ENCODE measurements at regions not wholly inside any gene's neighbourhood (a gene's known extent, or its start where the extent isn't known, plus 50 kb on each side); places are given as distances from the start of the nearest gene placed in this dataset.
"Not testable (repeated sequence)": the region's sequence is repeated elsewhere in the genome, so short reads cannot be mapped to it uniquely, and the experiment has no call there.

- DNase-seq (ENCODE audit: low spot score in 2 of 2) (no peak), FAIRE-seq (no peak)
Observed at GRCh38 chr3:13228584-13228983, 155.4 kb upstream of the IQSEC1 start.

GRCh38 chr3:13228169-13228568 lies 154.9 kb upstream of the IQSEC1 start:
- not testable (repeated sequence) for FAIRE-seq; DNase-seq (ENCODE audit: low spot score in 2 of 2)

- FAIRE-seq (no peak), DNase-seq (ENCODE audit: low spot score in 2 of 2) (no peak)
Observed at GRCh38 chr3:13227315-13228165, 154.3 kb upstream of the IQSEC1 start.

- DNase-seq (ENCODE audit: low spot score in 2 of 2) (no peak), FAIRE-seq (no peak)
Observed at GRCh38 chr3:13224967-13225366, 151.7 kb upstream of the IQSEC1 start.

GRCh38 chr3:13223574-13224237 lies 150.5 kb upstream of the IQSEC1 start:
- no peak for FAIRE-seq
- DNase-seq (ENCODE audit: low spot score in 2 of 2): no peak

- DNase-seq (ENCODE audit: low spot score in 2 of 2): no peak
- FAIRE-seq: no peak
Observed at GRCh38 chr3:13222891-13223573, 149.8 kb upstream of the IQSEC1 start.

GRCh38 chr3:13222131-13222530 lies 148.9 kb upstream of the IQSEC1 start:
- FAIRE-seq: no peak

GRCh38 chr3:13221491-13222061 lies 148.3 kb upstream of the IQSEC1 start:
- DNase-seq (ENCODE audit: low spot score in 2 of 2) (no peak), FAIRE-seq (no peak)

More at GRCh38 chr3:13222131-13222530, 148.9 kb upstream of the IQSEC1 start:
- DNase-seq (ENCODE audit: low spot score in 2 of 2): no peak

- no peak for DNase-seq (ENCODE audit: low spot score in 2 of 2)
- FAIRE-seq: no peak
Observed at GRCh38 chr3:13220991-13221390, 147.8 kb upstream of the IQSEC1 start.

- FAIRE-seq (no peak), DNase-seq (ENCODE audit: low spot score in 2 of 2) (no peak)
Observed at GRCh38 chr3:13219902-13220296, 146.7 kb upstream of the IQSEC1 start.

- no peak for DNase-seq (ENCODE audit: low spot score in 2 of 2)
- FAIRE-seq: no peak
Observed at GRCh38 chr3:13219077-13219901, 146.1 kb upstream of the IQSEC1 start.

GRCh38 chr3:13218541-13218908 lies 145.3 kb upstream of the IQSEC1 start:
- DNase-seq (ENCODE audit: low spot score in 2 of 2) (no peak), FAIRE-seq (no peak)

GRCh38 chr3:13217736-13218540 lies 144.7 kb upstream of the IQSEC1 start:
- FAIRE-seq: no peak
- DNase-seq (ENCODE audit: low spot score in 2 of 2): no peak

GRCh38 chr3:13217253-13217652 lies 144.0 kb upstream of the IQSEC1 start:
- DNase-seq (ENCODE audit: low spot score in 2 of 2) (no peak), FAIRE-seq (no peak)

GRCh38 chr3:13215940-13216546 lies 142.8 kb upstream of the IQSEC1 start:
- DNase-seq (ENCODE audit: low spot score in 2 of 2): no peak
- FAIRE-seq: no peak

GRCh38 chr3:13214847-13215472 lies 141.7 kb upstream of the IQSEC1 start:
- no peak for FAIRE-seq

GRCh38 chr3:13213911-13214846 lies 140.9 kb upstream of the IQSEC1 start:
- FAIRE-seq (no peak), DNase-seq (ENCODE audit: low spot score in 2 of 2) (no peak)

More at GRCh38 chr3:13214847-13215472, 141.7 kb upstream of the IQSEC1 start:
- DNase-seq (ENCODE audit: low spot score in 2 of 2): no peak

All from frontal cortex (tissue), 3 donors.